Gastroesophageal sphincter (tissue), 4 donors: ENCODE measurements at regions not wholly inside any gene's neighbourhood (a gene's known extent, or its start where the extent isn't known, plus 50 kb on each side); places are given as distances from the start of the nearest gene placed in this dataset.

Experiments
- ATAC-seq: fragments of 150-250 bp; one replicate; pipeline ENCODE4 v1.9.1; 2016; ENCODE audit warnings: mild to moderate bottlenecking, moderate library complexity
- H3K27ac ChIP-seq, 4 donors: fragments of 200-600 bp; sonication (generic) in 3 of 4; 1 replicate in 3 of 4; 2 replicates in 1 of 4; pipeline ENCODE4 v1.5.1; 2016 to 2019
- H3K27me3 ChIP-seq: fragments of 200-600 bp; sonication (generic); one replicate; pipeline ENCODE4 v1.5.1; 2019
- H3K36me3 ChIP-seq, 2 donors: fragments of 200-600 bp; sonication (generic); one replicate each; pipeline ENCODE4 v1.5.1; 2019; ENCODE audit warnings: control low read depth in 1 of 2
- H3K4me1 ChIP-seq, 3 donors: fragments of 200-600 bp; sonication (generic); 1 replicate in 2 of 3; 2 replicates in 1 of 3; pipeline ENCODE4 v1.5.1; 2016 to 2019; ENCODE audit warnings: control low read depth in 2 of 3
- H3K4me3 ChIP-seq, 2 donors: fragments of 200-600 bp; sonication (generic); one replicate each; pipeline ENCODE4 v1.5.1; 2019; ENCODE audit warnings: mild to moderate bottlenecking in 1 of 2, moderate library complexity in 1 of 2
- H3K9me3 ChIP-seq, 3 donors: fragments of 200-600 bp; sonication (generic); one replicate each; pipeline ENCODE4 v1.5.1; 2017 to 2019; ENCODE audit warnings: control low read depth in 2 of 3
- EP300 ChIP-seq: sonication (generic); formaldehyde crosslinking; IDR thresholded peaks from one replicate; pipeline ENCODE4 v1.6.1; 2017; ENCODE audit warnings: antibody characterized with exemption, mild to moderate bottlenecking
- POLR2A ChIP-seq, 2 donors: fragments of 450-650 bp; IDR thresholded peaks; one replicate each; pipeline ENCODE4 v1.6.1; 2017; ENCODE audit warnings: antibody characterized with exemption in 2 of 2, mild to moderate bottlenecking in 2 of 2, moderate library complexity in 1 of 2
- POLR2AphosphoS5 ChIP-seq: sonication (generic); formaldehyde crosslinking; IDR thresholded peaks from one replicate; pipeline ENCODE4 v1.6.1; 2017; ENCODE audit warnings: antibody characterized with exemption
- WGBS, 2 donors: methylation state at CpG; one replicate each; pipeline ENCODE4 v1.1.5; 2018; ENCODE audit warnings: low coverage in 1 of 2; 5-methylcytosine and 5-hydroxymethylcytosine counted together
- TF ChIP-seq, protein P1 (sequence below), 4 experiments: fragments of 200-600 bp in 2 of 4; fragments of 450-650 bp in 2 of 4; sonication (generic) in 1 of 4; IDR thresholded peaks; one replicate each; pipeline ENCODE4 v1.5.1; 2017 to 2019; ENCODE audit warnings: antibody characterized with exemption in 4 of 4, mild to moderate bottlenecking in 2 of 4, moderate library complexity in 2 of 4

DNA sequence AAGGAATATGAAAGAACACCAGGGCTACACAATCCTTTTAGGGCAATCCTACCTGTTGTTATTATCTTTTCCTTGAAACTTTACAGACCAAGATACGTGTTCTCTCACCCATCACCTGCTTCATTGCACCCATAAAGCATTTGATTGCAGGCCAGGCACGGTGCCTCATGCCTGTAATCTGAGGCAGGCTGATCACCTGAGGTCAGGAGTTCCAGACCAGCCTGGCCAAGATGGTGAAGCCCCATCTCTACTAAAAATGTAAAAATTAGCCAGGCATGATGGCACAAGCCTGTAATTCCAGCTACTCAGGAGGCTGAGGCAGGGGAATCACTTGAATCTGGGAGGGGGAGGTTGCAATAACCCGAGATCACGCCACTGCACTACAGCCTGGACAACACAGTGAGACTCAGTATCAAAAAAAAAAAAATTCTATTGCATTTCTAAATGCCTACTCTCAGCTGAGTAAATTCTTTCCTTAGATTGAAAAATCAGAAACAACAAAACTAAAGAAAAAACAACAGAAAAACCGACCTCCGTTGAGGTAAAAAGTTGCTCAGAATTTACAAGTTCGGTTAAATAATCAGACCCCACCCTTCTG is 183.7 kb upstream of the TMEM132C start:
- WGBS, 2 donors, result 78 to 86% methylated on average over 6 to 7 of the region's 7 CpGs
- TF ChIP-seq POLR2AphosphoS5 (no peak), POLR2A (IDR thresholded peaks at IDR 0.05) (no peak)
- peaks cover 6% of the 10 kb centered on the region for H3K27me3 ChIP-seq
- H3K9me3 ChIP-seq, result no peaks in the 10 kb centered on the region
- no peak overlapping the region for H3K27ac ChIP-seq
- no peaks in the 10 kb centered on the region for H3K36me3 ChIP-seq
- no peak for ATAC-seq
- H3K4me3 ChIP-seq, result no peak overlapping the region
- H3K4me1 ChIP-seq, result no peaks in the 10 kb centered on the region

DNA sequence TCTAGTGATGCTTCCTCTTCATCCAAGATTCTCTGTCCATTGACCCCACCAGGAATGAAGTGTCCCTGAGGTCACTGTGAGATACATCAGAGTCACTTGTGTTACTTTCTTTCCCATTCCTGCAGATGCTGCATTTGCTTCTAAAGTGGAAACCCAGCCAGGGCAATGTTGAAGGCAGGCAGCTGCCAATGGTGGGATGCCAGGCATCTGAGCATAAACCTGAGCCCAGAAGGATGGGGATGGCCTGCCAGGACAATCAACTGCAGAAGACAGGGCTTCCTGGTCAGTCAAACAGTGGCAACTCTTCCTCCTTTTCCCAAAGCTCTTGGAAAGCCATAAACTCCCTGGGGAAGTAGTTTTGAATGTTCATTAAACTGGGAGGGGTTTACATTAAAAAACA is 178.0 kb upstream of the TMEM132C start:
- no peak overlapping the region for H3K27ac ChIP-seq
- H3K36me3 ChIP-seq, result no peaks in the 10 kb centered on the region
- H3K4me1 ChIP-seq, result no peaks in the 10 kb centered on the region
- ATAC-seq, result no peak
- no peaks in the 10 kb centered on the region for H3K9me3 ChIP-seq
- H3K27me3 ChIP-seq, result peaks cover 42% of the 10 kb centered on the region
- H3K4me3 ChIP-seq, result no peak overlapping the region
- TF ChIP-seq, protein P1, sequence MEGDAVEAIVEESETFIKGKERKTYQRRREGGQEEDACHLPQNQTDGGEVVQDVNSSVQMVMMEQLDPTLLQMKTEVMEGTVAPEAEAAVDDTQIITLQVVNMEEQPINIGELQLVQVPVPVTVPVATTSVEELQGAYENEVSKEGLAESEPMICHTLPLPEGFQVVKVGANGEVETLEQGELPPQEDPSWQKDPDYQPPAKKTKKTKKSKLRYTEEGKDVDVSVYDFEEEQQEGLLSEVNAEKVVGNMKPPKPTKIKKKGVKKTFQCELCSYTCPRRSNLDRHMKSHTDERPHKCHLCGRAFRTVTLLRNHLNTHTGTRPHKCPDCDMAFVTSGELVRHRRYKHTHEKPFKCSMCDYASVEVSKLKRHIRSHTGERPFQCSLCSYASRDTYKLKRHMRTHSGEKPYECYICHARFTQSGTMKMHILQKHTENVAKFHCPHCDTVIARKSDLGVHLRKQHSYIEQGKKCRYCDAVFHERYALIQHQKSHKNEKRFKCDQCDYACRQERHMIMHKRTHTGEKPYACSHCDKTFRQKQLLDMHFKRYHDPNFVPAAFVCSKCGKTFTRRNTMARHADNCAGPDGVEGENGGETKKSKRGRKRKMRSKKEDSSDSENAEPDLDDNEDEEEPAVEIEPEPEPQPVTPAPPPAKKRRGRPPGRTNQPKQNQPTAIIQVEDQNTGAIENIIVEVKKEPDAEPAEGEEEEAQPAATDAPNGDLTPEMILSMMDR (IDR thresholded peaks at IDR 0.05), result no peak
- TF ChIP-seq EP300 (no peak), POLR2A (IDR thresholded peaks at IDR 0.05) (no peak), POLR2AphosphoS5 (no peak)

DNA sequence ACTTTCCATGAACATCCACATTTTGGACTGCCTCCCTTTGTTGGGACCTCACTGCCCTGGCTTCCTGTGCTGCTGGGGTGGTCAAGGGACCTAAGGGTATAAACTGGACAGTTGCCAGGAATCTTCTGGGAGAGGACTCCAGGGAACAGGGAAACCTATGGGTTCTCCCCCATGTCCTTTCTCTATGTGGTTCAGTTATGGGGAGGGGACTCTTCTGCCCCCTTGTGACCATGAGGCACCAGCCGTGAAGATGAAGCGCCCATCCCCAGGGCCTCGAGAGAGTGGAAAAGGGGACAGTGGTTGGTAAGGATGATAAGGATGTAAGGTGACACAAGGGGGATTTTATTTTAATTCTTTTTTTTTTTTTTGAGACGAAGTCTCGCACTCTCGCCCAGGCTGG is 177.0 kb upstream of the TMEM132C start:
- H3K27ac ChIP-seq, result no peak overlapping the region
- no peak overlapping the region for H3K4me3 ChIP-seq
- H3K27me3 ChIP-seq, result peaks cover 46% of the 10 kb centered on the region
- no peaks in the 10 kb centered on the region for H3K9me3 ChIP-seq
- no peak for TF ChIP-seq EP300
- no peak for TF ChIP-seq POLR2A (IDR thresholded peaks at IDR 0.05)
- TF ChIP-seq POLR2AphosphoS5, result no peak
- TF ChIP-seq, protein P1 (IDR thresholded peaks at IDR 0.05), result no peak
- H3K36me3 ChIP-seq, result no peaks in the 10 kb centered on the region
- no peaks in the 10 kb centered on the region for H3K4me1 ChIP-seq
- WGBS, 2 donors, result 79 to 86% methylated on average over 3 to 6 of the region's 6 CpGs
- ATAC-seq, result no peak

DNA sequence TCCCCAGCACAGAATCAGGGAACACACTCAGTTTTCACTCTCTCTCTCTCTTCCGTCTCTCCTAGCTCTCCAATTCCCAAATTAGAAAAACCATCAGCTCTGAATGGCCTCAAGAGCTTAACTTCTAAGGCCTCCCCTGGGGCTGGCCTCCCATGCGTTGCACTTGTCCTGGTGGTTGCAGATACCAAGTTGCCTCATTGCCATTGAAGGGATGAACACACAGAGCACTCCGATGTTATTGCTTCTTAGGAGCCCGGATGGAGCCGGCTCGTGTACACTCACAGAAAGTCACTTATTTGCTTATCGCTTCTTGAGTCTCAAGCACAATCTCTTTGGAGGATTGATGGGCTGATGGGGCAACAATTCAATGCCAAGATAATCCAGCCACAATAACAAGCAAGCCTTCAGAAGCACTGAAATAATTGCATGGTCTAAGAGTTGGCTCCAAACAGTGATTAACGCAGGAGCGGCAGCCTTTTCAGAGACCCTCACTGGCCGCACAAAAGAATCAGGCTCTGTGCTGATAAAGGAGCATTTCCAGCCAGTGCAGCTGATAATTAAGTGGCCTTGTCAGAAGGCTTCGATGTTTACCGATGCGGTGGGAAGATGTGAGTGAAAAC is 175.8 kb upstream of the TMEM132C start:
- Histone ChIP-seq H3K27me3 (peaks cover 50% of the 10 kb centered on the region), H3K36me3 (no peaks in the 10 kb centered on the region), H3K4me3 (no peak overlapping the region), H3K9me3 (no peaks in the 10 kb centered on the region), H3K27ac (no peak overlapping the region), H3K4me1 (no peaks in the 10 kb centered on the region)
- TF ChIP-seq POLR2AphosphoS5 (no peak), POLR2A (IDR thresholded peaks at IDR 0.05) (no peak), EP300 (no peak)
- TF ChIP-seq, protein P1 (IDR thresholded peaks at IDR 0.05), result no peak
- ATAC-seq, result no peak
- 21 to 33% methylated on average over 4 to 6 of the region's 13 CpGs for WGBS, 2 donors

DNA sequence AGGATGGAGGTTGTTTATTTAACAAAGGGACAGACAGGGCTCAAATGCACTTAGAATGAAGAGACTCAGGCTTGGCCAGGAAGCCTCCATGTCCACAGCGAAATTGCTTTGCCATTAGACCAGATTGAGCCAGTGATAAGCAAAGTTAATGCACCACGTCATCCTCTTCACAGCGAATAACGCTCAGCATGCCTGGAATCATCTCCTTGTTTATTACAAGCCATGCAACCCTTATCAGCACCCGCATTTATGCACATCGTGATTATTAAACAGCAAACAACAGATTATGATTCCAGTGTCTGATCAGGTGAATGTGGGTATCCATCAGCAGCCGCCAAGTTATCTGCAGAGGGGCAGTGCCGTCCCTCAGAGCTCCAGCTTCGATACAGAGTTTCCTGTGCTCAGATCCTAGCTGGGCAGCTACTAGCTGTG is 175.0 kb upstream of the TMEM132C start:
- H3K4me1 ChIP-seq, result no peaks in the 10 kb centered on the region
- ATAC-seq, result no peak
- no peaks in the 10 kb centered on the region for H3K9me3 ChIP-seq
- H3K36me3 ChIP-seq, result no peaks in the 10 kb centered on the region
- H3K27me3 ChIP-seq, result peaks cover 50% of the 10 kb centered on the region
- 24 to 40% methylated on average over 8 to 9 of the region's 9 CpGs for WGBS, 2 donors
- TF ChIP-seq, protein P1 (IDR thresholded peaks at IDR 0.05), result no peak
- no peak for TF ChIP-seq POLR2AphosphoS5
- TF ChIP-seq EP300, result no peak
- TF ChIP-seq POLR2A (IDR thresholded peaks at IDR 0.05), result no peak
- no peak overlapping the region for H3K4me3 ChIP-seq
- no peak overlapping the region for H3K27ac ChIP-seq
